Transverse colon (tissue), 4 donors: ENCODE measurements at regions not wholly inside any gene's neighbourhood (a gene's known extent, or its start where the extent isn't known, plus 50 kb on each side); places are given as distances from the start of the nearest gene placed in this dataset.

ENCODE experiments used
- DNase-seq: peaks from one replicate; pipeline ENCODE4 v3.0.0-alpha.2; 2019
- H3K27ac ChIP-seq, 4 donors: fragments of 200-600 bp; sonication (generic); 2 replicates each; pipeline ENCODE4 v1.5.1; 2016 to 2018; ENCODE audit warnings: inconsistent platforms in 4 of 4
- H3K27me3 ChIP-seq: fragments of 200-600 bp; sonication (generic); 2 replicates; pipeline ENCODE4 v1.5.1; 2017; ENCODE audit warnings: inconsistent platforms
- H3K36me3 ChIP-seq, 4 donors: fragments of 200-600 bp; sonication (generic); 2 replicates each; pipeline ENCODE4 v1.5.1; 2017 to 2019; ENCODE audit warnings: inconsistent platforms in 4 of 4
- H3K4me1 ChIP-seq, 4 donors: fragments of 200-600 bp; sonication (generic); 2 replicates each; pipeline ENCODE4 v1.5.1; 2017 to 2020; ENCODE audit warnings: inconsistent platforms in 4 of 4
- H3K4me3 ChIP-seq, 4 donors: fragments of 200-600 bp; sonication (generic); 1 replicate in 1 of 4; 2 replicates in 3 of 4; pipeline versions ENCODE4 v1.5.1 to v1.6.1; 2017 to 2019; ENCODE audit warnings: inconsistent platforms in 4 of 4
- H3K9me3 ChIP-seq, 2 donors: fragments of 200-600 bp; sonication (generic); 2 replicates each; pipeline ENCODE4 v1.5.1; 2017 to 2019; ENCODE audit warnings: inconsistent platforms in 2 of 2
- CTCF ChIP-seq, 5 experiments: fragments of 200-600 bp in 3 of 5; fragments of 450-650 bp in 2 of 5; sonication (generic) in 3 of 5; IDR thresholded peaks; 1 replicate in 2 of 5; 2 replicates in 3 of 5; pipeline ENCODE4 v1.5.1; 2016 to 2017; ENCODE audit warnings: antibody characterized with exemption in 5 of 5, inconsistent platforms in 3 of 5, mild to moderate bottlenecking in 2 of 5, moderate library complexity in 1 of 5
- EP300 ChIP-seq: sonication (generic); formaldehyde crosslinking; IDR thresholded peaks from one replicate; pipeline ENCODE4 v1.6.1; 2017; ENCODE audit warnings: antibody characterized with exemption, low read depth
- POLR2A ChIP-seq: fragments of 450-650 bp; IDR thresholded peaks from one replicate; pipeline ENCODE4 v1.6.1; 2016; ENCODE audit warnings: antibody characterized with exemption, mild to moderate bottlenecking, moderate library complexity
- POLR2AphosphoS5 ChIP-seq, 3 donors: sonication (generic); formaldehyde crosslinking; IDR thresholded peaks; one replicate each; pipeline ENCODE4 v1.6.1; 2016; ENCODE audit warnings: antibody characterized with exemption in 3 of 3
- WGBS, 2 donors: methylation state at CpG; one replicate each; pipeline ENCODE4 v1.1.5; 2018; ENCODE audit warnings: low coverage in 1 of 2; 5-methylcytosine and 5-hydroxymethylcytosine counted together
- in situ Hi-C, 4 donors: fragments of 200-750 bp; cut with MboI; loops; one replicate each; pipeline versions ENCODE4 v1.15.0 to v1.15.1; 2017; ENCODE audit warnings: low sequenced_read_pairs in 3 of 4, low pct_ligation_motif_present in 1 of 4, low pct_unique_long_range_greater_than_20kb in 1 of 4
- intact Hi-C: fragments of 100-400 bp; cut with DNase I; formaldehyde crosslinking; loops from one replicate; pipeline ENCODE4 v1.15.1; 2023; ENCODE audit warnings: low total_unique reads

GRCh38 chr19:53696951-53697350 lies 65.2 kb downstream of the DPRX start:
- H3K27ac ChIP-seq: no peak overlapping the region
- no peak for DNase-seq
- WGBS, 2 donors: 79% methylated on average over 6 of the region's 6 CpGs; no CpG with 5 or more reads in 1 of the 2 donors
- no peaks in the 10 kb centered on the region for H3K4me1 ChIP-seq
- no peaks in the 10 kb centered on the region for H3K27me3 ChIP-seq
- H3K4me3 ChIP-seq: no peak overlapping the region
- in situ Hi-C loops (no loop called here), intact Hi-C loops (no loop called here)
- H3K9me3 ChIP-seq: peaks cover 0 to 3% of the 10 kb centered on the region in 2 donors
- no peaks in the 10 kb centered on the region for H3K36me3 ChIP-seq
- TF ChIP-seq POLR2AphosphoS5 (IDR thresholded peaks at IDR 0.05): no peak
- no peak for TF ChIP-seq CTCF (IDR thresholded peaks at IDR 0.05)
- no peak for TF ChIP-seq POLR2A
- no peak for TF ChIP-seq EP300

GRCh38 chr19:53703361-53703760 lies 71.6 kb downstream of the DPRX start:
- H3K36me3 ChIP-seq: no peaks in the 10 kb centered on the region
- no peak overlapping the region for H3K27ac ChIP-seq
- no peak overlapping the region for H3K4me3 ChIP-seq
- no peaks in the 10 kb centered on the region for H3K9me3 ChIP-seq
- 89% methylated on average over 6 of the region's 6 CpGs; no CpG with 5 or more reads in 1 of the 2 donors for WGBS, 2 donors
- no peaks in the 10 kb centered on the region for H3K27me3 ChIP-seq
- in situ Hi-C loops (no loop called here), intact Hi-C loops (no loop called here)
- no peak for DNase-seq
- H3K4me1 ChIP-seq: no peaks in the 10 kb centered on the region
- TF ChIP-seq POLR2AphosphoS5 (IDR thresholded peaks at IDR 0.05) (no peak), POLR2A (no peak), CTCF (IDR thresholded peaks at IDR 0.05) (no peak), EP300 (no peak)

GRCh38 chr19:53704011-53704410 lies 72.2 kb downstream of the DPRX start:
- Histone ChIP-seq H3K9me3 (no peaks in the 10 kb centered on the region), H3K27ac (no peak overlapping the region), H3K4me1 (no peaks in the 10 kb centered on the region), H3K36me3 (no peaks in the 10 kb centered on the region), H3K4me3 (no peak overlapping the region), H3K27me3 (no peaks in the 10 kb centered on the region)
- TF ChIP-seq CTCF (IDR thresholded peaks at IDR 0.05) (no peak), EP300 (no peak), POLR2AphosphoS5 (IDR thresholded peaks at IDR 0.05) (no peak), POLR2A (no peak)
- in situ Hi-C loops: no loop called here
- intact Hi-C loops: no loop called here
- WGBS, 2 donors: 73 to 89% methylated on average over 3 to 8 of the region's 8 CpGs
- no peak for DNase-seq

GRCh38 chr19:53707278-53707677 lies 75.5 kb downstream of the DPRX start:
- no peaks in the 10 kb centered on the region for H3K4me1 ChIP-seq
- H3K36me3 ChIP-seq: no peaks in the 10 kb centered on the region
- DNase-seq: no peak
- TF ChIP-seq POLR2AphosphoS5 (IDR thresholded peaks at IDR 0.05) (no peak), EP300 (no peak), POLR2A (no peak), CTCF (IDR thresholded peaks at IDR 0.05) (no peak)
- no peaks in the 10 kb centered on the region for H3K27me3 ChIP-seq
- in situ Hi-C loops (no loop called here), intact Hi-C loops (no loop called here)
- no peaks in the 10 kb centered on the region for H3K9me3 ChIP-seq
- WGBS, 2 donors: 35 to 48% methylated on average over 3 to 4 of the region's 4 CpGs
- H3K27ac ChIP-seq: no peak overlapping the region
- H3K4me3 ChIP-seq: no peak overlapping the region
